SK-MEL-5 (cell line): ENCODE measurements at regions not wholly inside any gene's neighbourhood (a gene's known extent, or its start where the extent isn't known, plus 50 kb on each side); places are given as distances from the start of the nearest gene placed in this dataset.
"Not testable (repeated sequence)": the region's sequence is repeated elsewhere in the genome, so short reads cannot be mapped to it uniquely, and the experiment has no call there.

Source experiments
- DNase-seq: peaks from one replicate; pipeline ENCODE4 v3.0.0-alpha.2; 2016; ENCODE audit warnings: low read depth, low spot score
- in situ Hi-C: cut with HindIII; loops from 2 replicates; pipeline ENCODE4 v1.10.0; 2016; ENCODE audit warnings: low sequenced_read_pairs, high pct_unique_total_duplicates, low pct_unique_long_range_greater_than_20kb

GRCh38 chr7:46754140-46754720, 827.7 kb downstream of the TNS3 start:
- in situ Hi-C loops = loop anchor here (25.0 kb wide), 1 partner anchor 333 kb away; no protein-coding TSS in a partner anchor

GRCh38 chr7:46753662-46754061, 828.2 kb downstream of the TNS3 start:
- in situ Hi-C loops = loop anchor here (25.0 kb wide), 1 partner anchor 334 kb away; no protein-coding TSS in a partner anchor

More at GRCh38 chr7:46754140-46754720, 827.7 kb downstream of the TNS3 start:
- DNase-seq = peak; percentile 63

GRCh38 chr7:46752881-46753366, 829.0 kb downstream of the TNS3 start:
- DNase-seq = no peak
- in situ Hi-C loops = loop anchor here (25.0 kb wide), 1 partner anchor 334 kb away; no protein-coding TSS in a partner anchor

More at GRCh38 chr7:46753662-46754061, 828.2 kb downstream of the TNS3 start:
- no peak for DNase-seq

- not testable (repeated sequence) for DNase-seq
- in situ Hi-C loops = loop anchor here (25.0 kb wide), 1 partner anchor 335 kb away; no protein-coding TSS in a partner anchor
Measured at GRCh38 chr7:46751927-46752723, 829.8 kb downstream of the TNS3 start.

GRCh38 chr7:46751471-46751870, 830.4 kb upstream of the IGFBP3 start:
- in situ Hi-C loops = loop anchor here (25.0 kb wide), 1 partner anchor 336 kb away; no protein-coding TSS in a partner anchor
- DNase-seq = no peak

- in situ Hi-C loops = loop anchor here (25.0 kb wide), 1 partner anchor 337 kb away; no protein-coding TSS in a partner anchor
- DNase-seq = no peak
Measured at GRCh38 chr7:46750321-46750865, 829.3 kb upstream of the IGFBP3 start.

- peak; percentile 88 for DNase-seq
- in situ Hi-C loops = no loop called here
Measured at GRCh38 chr7:46747869-46748576, 827.0 kb upstream of the IGFBP3 start.

GRCh38 chr7:46746695-46747687, 825.9 kb upstream of the IGFBP3 start:
- DNase-seq = no peak
- in situ Hi-C loops = no loop called here

GRCh38 chr7:46745707-46746090, 824.6 kb upstream of the IGFBP3 start:
- no peak for DNase-seq
- in situ Hi-C loops = no loop called here

GRCh38 chr7:46744957-46745706, 824.1 kb upstream of the IGFBP3 start:
- in situ Hi-C loops = no loop called here
- no peak for DNase-seq

GRCh38 chr7:46742601-46743000, 821.5 kb upstream of the IGFBP3 start:
- DNase-seq = no peak
- in situ Hi-C loops = no loop called here

GRCh38 chr7:46741938-46742540, 821.0 kb upstream of the IGFBP3 start:
- in situ Hi-C loops = no loop called here
- no peak for DNase-seq

- no peak for DNase-seq
- in situ Hi-C loops = no loop called here
Measured at GRCh38 chr7:46741181-46741580, 820.1 kb upstream of the IGFBP3 start.

GRCh38 chr7:46739518-46740234, 818.6 kb upstream of the IGFBP3 start:
- in situ Hi-C loops = no loop called here
- DNase-seq = no peak

GRCh38 chr7:46738796-46739195, 817.7 kb upstream of the IGFBP3 start:
- DNase-seq = no peak
- in situ Hi-C loops = no loop called here
